ENCODE measurements at regions not wholly inside any gene's neighbourhood (a gene's known extent, or its start where the extent isn't known, plus 50 kb on each side); places are given as distances from the start of the nearest gene placed in this dataset.

DNA sequence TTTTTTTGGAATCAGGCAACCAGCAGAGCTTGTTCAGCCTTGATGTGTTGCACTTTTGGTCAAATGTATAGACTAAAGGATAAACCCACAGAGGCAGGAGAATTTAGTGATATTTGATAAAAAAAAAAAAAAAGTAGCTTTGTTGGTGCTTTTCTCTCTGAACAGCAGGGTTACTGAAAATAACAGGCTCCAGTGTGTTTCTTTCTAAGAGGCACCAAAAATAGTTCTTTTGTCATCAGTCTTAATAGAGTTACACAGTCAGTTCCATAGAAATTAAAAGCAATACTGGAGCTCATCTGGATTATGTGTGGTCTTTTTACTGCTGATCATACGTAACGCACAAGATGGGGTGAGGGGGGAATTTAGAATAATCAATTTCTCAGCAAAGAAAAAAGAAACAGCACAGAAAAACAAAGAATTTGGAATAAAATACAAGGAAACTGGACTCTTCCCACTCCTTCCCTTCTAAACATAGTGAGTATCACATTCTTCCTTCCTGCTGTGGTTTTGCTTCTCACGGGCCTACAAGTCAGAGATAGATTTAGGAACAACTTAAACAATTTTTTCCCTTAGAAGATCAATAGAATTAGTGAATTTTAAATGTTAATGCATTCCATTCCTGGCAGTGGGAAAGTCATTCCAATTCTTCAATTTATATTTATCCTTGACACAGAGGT lies 178.8 kb upstream of the AKR1E2 start:
- TF ChIP-seq, protein P1, sequence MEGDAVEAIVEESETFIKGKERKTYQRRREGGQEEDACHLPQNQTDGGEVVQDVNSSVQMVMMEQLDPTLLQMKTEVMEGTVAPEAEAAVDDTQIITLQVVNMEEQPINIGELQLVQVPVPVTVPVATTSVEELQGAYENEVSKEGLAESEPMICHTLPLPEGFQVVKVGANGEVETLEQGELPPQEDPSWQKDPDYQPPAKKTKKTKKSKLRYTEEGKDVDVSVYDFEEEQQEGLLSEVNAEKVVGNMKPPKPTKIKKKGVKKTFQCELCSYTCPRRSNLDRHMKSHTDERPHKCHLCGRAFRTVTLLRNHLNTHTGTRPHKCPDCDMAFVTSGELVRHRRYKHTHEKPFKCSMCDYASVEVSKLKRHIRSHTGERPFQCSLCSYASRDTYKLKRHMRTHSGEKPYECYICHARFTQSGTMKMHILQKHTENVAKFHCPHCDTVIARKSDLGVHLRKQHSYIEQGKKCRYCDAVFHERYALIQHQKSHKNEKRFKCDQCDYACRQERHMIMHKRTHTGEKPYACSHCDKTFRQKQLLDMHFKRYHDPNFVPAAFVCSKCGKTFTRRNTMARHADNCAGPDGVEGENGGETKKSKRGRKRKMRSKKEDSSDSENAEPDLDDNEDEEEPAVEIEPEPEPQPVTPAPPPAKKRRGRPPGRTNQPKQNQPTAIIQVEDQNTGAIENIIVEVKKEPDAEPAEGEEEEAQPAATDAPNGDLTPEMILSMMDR (conservative IDR thresholded peaks at IDR 0.05), result no peak
- no peak overlapping the region for H3K27ac ChIP-seq

DNA sequence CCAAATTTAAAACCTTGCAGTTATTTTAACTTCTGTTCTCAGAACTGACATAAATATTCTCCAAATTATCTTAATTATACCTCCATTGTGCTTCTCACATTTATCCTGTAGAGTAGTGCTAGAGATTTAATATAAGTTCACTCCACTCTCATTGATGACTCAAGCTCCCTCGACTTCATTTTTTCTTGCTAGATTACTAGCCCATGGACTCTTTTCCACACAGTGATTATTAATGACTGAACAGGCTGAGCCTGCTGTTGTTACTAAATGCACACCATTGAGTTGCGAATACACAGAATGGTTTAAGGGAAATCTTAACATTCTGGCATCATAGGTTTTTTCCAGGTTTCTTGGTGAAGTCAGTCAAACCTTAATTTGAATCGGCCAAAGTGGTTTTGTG lies 179.5 kb upstream of the AKR1E2 start:
- TF ChIP-seq, protein P1 (conservative IDR thresholded peaks at IDR 0.05), result no peak

DNA sequence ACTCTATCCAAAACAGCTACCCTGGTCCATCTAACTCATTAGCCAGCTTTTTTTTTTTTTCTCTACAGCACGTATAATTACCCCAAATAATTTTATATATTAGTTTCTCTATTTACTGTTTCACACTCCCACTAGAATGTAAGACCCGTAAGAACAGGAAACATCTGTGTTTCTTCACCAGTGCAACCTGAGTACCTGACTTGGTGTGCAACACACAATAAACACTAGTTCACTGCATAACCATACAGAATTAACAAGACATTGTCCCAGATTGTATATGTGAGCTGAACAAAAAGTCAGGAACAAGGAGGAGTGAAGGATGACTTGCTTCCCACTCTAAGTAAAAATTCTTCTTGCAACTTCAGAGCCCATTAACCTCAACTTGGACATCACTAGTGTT lies 180.2 kb upstream of the AKR1E2 start:
- TF ChIP-seq, protein P1 (conservative IDR thresholded peaks at IDR 0.05), result no peak
- H3K27ac ChIP-seq, result no peak overlapping the region

More for the DNA sequence above, 179.5 kb upstream of the AKR1E2 start:
- H3K27ac ChIP-seq, result no peak overlapping the region

DNA sequence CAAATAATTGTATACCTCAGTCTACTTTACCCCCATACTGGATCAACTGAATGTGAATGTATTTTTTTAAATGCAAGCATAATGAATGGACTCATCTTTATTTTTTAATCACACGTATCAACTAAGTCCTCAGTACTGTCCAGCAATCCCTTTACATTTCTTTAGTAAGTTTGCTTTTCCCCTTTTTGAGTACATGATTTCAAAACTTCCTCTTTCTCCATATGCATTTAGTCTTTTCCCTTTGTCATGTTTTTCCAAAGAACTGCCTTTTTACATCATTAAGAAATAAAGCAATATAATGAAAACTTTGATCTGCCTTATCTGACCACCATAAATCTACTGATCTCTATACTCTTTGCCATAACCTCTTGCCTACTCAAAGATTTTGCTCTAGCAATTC lies 182.5 kb upstream of the AKR1E2 start:
- TF ChIP-seq, protein P1 (conservative IDR thresholded peaks at IDR 0.05), result no peak
- no peak overlapping the region for H3K27ac ChIP-seq

DNA sequence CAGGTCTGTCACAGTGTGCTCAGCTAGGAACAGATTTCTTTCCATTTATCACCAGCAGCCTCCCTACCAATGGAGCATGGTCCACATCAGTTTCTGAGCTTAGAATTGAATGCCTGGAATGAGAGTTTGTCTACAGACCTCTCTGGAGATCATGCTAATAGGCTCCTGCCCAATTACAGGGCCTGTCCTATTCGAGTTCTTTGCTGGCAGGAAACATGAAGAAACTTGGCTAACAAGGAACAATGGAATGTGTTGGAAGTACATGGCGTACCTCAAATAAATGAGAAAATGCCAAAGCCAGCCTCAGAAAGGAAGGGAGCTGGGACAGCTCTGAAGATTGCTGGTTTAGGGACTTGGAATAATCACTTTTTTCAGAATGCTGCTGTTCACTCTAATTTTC lies 186.0 kb upstream of the AKR1E2 start:
- peak overlapping the region; percentile 18; the same call in 1 of the 2 replicates for H3K27ac ChIP-seq
- TF ChIP-seq, protein P1 (conservative IDR thresholded peaks at IDR 0.05), result no peak

DNA sequence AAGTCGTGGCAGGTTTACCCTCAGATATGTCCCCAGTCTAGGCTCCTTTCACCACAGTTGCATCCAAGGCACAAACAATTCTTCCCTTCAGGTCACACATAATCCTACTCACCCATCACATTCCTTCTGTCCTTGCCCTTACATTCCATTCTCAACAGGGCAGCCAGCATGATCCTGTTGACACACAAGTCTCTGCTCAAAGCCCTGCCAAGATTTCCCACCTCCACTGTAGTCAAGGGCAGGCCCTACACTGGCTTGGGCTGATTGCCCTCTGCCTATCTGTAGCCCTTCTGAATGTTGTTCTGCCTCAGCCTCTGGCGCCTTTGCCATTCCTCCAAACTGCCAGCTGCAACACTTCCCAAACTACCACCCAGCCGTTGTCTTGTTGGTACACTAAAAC lies 187.9 kb upstream of the AKR1E2 start:
- TF ChIP-seq, protein P1 (conservative IDR thresholded peaks at IDR 0.05), result no peak
- H3K27ac ChIP-seq, result no peak overlapping the region

DNA sequence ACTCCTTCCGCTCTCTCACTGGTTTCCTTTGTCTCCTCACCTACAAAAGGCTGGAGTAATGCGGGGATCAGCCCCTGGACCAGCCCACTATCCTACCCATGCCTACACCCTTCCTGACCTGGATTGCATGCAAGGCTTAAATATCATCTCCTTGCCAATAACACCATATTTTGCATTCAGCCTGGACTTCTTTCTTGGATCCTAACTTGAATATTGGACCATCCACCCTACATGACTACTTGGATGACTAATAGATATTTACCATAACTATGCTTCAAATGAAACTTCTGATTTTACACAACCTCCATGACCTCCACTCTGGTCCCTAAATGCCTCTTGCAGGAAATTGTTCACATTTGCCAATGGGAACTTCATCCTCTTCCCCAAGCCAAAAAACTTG lies 188.3 kb upstream of the AKR1E2 start:
- TF ChIP-seq, protein P1 (conservative IDR thresholded peaks at IDR 0.05), result no peak
- H3K27ac ChIP-seq, result no peak overlapping the region

Data from VCaP (cell line).